ENCODE measurements at regions not wholly inside any gene's neighbourhood (a gene's known extent, or its start where the extent isn't known, plus 50 kb on each side); places are given as distances from the start of the nearest gene placed in this dataset.
A peak's percentile ranks its signal among the peaks of the same experiment; 100 is the strongest.

GRCh38 chr1:204817341-204817740 is 53.3 kb upstream of the NFASC start:
- H3K36me3 ChIP-seq (ENCODE audit: control insufficient read depth, insufficient read depth, low read length): no peaks in the 10 kb centered on the region
- H3K4me3 ChIP-seq (ENCODE audit: low read depth, low read length): no peak overlapping the region
- FAIRE-seq: no peak
- peaks cover 7% of the 10 kb centered on the region for H3K27me3 ChIP-seq (ENCODE audit: control insufficient read depth, insufficient read depth, low read length)
- no peak for DNase-seq (ENCODE audit: low read depth)
- no peak for TF ChIP-seq CTCF (IDR thresholded peaks at IDR 0.05; ENCODE audit: insufficient read depth, low read length, severe bottlenecking)

GRCh38 chr1:204818998-204819397 is 51.7 kb upstream of the NFASC start:
- Histone ChIP-seq H3K36me3 (ENCODE audit: control insufficient read depth, insufficient read depth, low read length) (no peaks in the 10 kb centered on the region), H3K4me3 (ENCODE audit: low read depth, low read length) (no peak overlapping the region), H3K27me3 (ENCODE audit: control insufficient read depth, insufficient read depth, low read length) (peaks cover 7% of the 10 kb centered on the region)
- FAIRE-seq (peak; percentile 62), DNase-seq (ENCODE audit: low read depth) (no peak)
- TF ChIP-seq CTCF (IDR thresholded peaks at IDR 0.05; ENCODE audit: insufficient read depth, low read length, severe bottlenecking): no peak

DNA sequence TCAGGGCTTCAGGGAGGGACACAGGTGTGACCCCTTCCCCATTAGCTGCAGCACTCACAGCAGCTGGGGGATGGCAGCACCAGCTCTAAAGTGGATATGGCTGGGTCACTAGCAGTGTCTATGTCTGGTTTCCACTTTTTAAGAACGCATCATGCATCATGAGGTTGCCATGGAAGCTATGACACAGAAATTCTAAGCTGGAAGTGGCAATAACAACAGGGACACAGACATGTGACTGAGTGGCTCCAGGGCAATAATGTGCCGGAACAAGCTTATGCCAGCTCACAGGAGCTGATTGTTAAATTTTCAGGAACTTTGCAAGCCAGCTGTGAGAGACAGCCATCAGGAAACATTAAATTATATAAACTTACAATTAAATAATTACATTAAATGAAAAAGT is 51.2 kb upstream of the NFASC start:
- no peaks in the 10 kb centered on the region for H3K36me3 ChIP-seq (ENCODE audit: control insufficient read depth, insufficient read depth, low read length)
- DNase-seq (ENCODE audit: low read depth): peak; percentile 44
- TF ChIP-seq CTCF (IDR thresholded peaks at IDR 0.05; ENCODE audit: insufficient read depth, low read length, severe bottlenecking): no peak
- no peak overlapping the region for H3K4me3 ChIP-seq (ENCODE audit: low read depth, low read length)
- FAIRE-seq: no peak
- peaks cover 5% of the 10 kb centered on the region for H3K27me3 ChIP-seq (ENCODE audit: control insufficient read depth, insufficient read depth, low read length)
